ENCODE measurements at regions not wholly inside any gene's neighbourhood (a gene's known extent, or its start where the extent isn't known, plus 50 kb on each side); places are given as distances from the start of the nearest gene placed in this dataset.
"Not testable (repeated sequence)": the region's sequence is repeated elsewhere in the genome, so short reads cannot be mapped to it uniquely, and the experiment has no call there.

DNA sequence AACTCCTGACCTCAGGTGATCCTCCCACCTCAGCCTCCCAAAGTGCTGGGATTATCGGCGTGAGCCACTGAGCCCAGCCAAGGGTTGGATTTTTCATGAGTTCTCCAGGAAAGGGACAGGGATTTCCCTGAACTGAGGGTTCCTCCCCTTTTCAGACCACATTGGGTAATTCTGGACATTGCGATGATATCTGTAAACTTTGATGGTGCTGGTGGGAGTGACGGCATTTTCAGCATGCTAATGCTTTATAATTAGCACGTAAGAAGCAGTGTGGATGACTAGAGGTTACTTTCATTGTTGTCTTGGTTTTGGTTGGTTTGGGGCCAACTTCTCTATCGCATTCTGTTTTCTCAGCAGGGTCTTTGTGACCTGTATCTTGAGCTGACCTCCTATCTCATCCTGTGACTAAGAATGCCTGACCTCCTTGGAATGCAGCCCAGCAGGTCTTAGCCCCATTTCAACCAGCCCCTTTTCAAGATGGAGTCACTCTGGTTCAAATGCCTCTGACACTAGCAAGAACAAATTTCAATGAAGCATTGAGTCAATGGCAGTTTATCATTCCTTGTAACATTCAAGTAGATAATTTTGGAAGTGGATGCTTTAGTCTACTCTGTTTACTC is 156.5 kb downstream of the TTLL2 start:
- Histone ChIP-seq H3K4me3 (ENCODE audit: low read depth, low read length) (no peak overlapping the region), H3K4me1 (ENCODE audit: control insufficient read depth, insufficient read depth, low read length) (no peaks in the 10 kb centered on the region), H3K27ac (ENCODE audit: extremely low read depth, low read depth, low read length) (no peak overlapping the region), H3K9me3 (ENCODE audit: control insufficient read depth, insufficient read depth, low read depth, low read length) (no peaks in the 10 kb centered on the region), H3K36me3 (ENCODE audit: control insufficient read depth in 2 of 2, insufficient read depth in 1 of 2, low read length in 2 of 2) (no peaks in the 10 kb centered on the region)
- POLR2A ChIA-PET, result no interaction called here
- TF ChIP-seq ZNF354C (tag by site-specific recombination; IDR thresholded peaks at IDR 0.05; ENCODE audit: borderline replicate concordance, low read depth) (no peak), ZNF624 (tag by site-specific recombination; IDR thresholded peaks at IDR 0.05) (no peak), ZNF473 (tag by site-specific recombination; IDR thresholded peaks at IDR 0.05) (no peak), ZNF560 (tag by site-specific recombination; IDR thresholded peaks at IDR 0.05; ENCODE audit: borderline replicate concordance) (no peak), ZNF37A (tag by site-specific recombination; IDR thresholded peaks at IDR 0.05) (no peak), ZNF169 (tag by site-specific recombination; IDR thresholded peaks at IDR 0.05) (no peak), ZEB2 (tag by site-specific recombination; IDR thresholded peaks at IDR 0.05) (no peak), ZNF658 (tag by site-specific recombination; IDR thresholded peaks at IDR 0.05) (no peak), MYNN (tag by site-specific recombination; IDR thresholded peaks at IDR 0.05; ENCODE audit: borderline replicate concordance) (no peak), ZFHX2 (tag by site-specific recombination; conservative IDR thresholded peaks at IDR 0.05) (no peak), ZNF426 (tag by site-specific recombination; IDR thresholded peaks at IDR 0.05) (no peak), HOXA7 (CRISPR knock-in tag; IDR thresholded peaks at IDR 0.05; ENCODE audit: borderline replicate concordance) (no peak), ZBTB21 (tag by site-specific recombination; IDR thresholded peaks at IDR 0.05) (no peak), SALL2 (tag by site-specific recombination; IDR thresholded peaks at IDR 0.05; ENCODE audit: borderline replicate concordance) (no peak), ZNF76 (tag by site-specific recombination; IDR thresholded peaks at IDR 0.05; ENCODE audit: borderline replicate concordance, low read depth) (no peak), ZIC2 (tag by site-specific recombination; IDR thresholded peaks at IDR 0.05) (no peak)
- TF ChIP-seq, protein P1, sequence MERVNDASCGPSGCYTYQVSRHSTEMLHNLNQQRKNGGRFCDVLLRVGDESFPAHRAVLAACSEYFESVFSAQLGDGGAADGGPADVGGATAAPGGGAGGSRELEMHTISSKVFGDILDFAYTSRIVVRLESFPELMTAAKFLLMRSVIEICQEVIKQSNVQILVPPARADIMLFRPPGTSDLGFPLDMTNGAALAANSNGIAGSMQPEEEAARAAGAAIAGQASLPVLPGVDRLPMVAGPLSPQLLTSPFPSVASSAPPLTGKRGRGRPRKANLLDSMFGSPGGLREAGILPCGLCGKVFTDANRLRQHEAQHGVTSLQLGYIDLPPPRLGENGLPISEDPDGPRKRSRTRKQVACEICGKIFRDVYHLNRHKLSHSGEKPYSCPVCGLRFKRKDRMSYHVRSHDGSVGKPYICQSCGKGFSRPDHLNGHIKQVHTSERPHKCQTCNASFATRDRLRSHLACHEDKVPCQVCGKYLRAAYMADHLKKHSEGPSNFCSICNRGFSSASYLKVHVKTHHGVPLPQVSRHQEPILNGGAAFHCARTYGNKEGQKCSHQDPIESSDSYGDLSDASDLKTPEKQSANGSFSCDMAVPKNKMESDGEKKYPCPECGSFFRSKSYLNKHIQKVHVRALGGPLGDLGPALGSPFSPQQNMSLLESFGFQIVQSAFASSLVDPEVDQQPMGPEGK (tag by site-specific recombination; IDR thresholded peaks at IDR 0.05), result no peak
- TF ChIP-seq, protein P2, sequence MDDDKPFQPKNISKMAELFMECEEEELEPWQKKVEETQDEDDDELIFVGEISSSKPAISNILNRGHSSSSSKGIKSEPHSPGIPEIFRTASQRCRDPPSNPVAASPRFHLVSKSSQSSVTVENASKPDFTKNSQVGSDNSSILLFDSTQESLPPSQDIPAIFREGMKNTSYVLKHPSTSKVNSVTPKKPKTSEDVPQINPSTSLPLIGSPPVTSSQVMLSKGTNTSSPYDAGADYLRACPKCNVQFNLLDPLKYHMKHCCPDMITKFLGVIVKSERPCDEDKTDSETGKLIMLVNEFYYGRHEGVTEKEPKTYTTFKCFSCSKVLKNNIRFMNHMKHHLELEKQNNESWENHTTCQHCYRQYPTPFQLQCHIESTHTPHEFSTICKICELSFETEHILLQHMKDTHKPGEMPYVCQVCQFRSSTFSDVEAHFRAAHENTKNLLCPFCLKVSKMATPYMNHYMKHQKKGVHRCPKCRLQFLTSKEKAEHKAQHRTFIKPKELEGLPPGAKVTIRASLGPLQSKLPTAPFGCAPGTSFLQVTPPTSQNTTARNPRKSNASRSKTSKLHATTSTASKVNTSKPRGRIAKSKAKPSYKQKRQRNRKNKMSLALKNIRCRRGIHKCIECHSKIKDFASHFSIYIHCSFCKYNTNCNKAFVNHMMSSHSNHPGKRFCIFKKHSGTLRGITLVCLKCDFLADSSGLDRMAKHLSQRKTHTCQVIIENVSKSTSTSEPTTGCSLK (tag by site-specific recombination; IDR thresholded peaks at IDR 0.05), result no peak
- CTCF ChIA-PET, result no interaction called here

DNA sequence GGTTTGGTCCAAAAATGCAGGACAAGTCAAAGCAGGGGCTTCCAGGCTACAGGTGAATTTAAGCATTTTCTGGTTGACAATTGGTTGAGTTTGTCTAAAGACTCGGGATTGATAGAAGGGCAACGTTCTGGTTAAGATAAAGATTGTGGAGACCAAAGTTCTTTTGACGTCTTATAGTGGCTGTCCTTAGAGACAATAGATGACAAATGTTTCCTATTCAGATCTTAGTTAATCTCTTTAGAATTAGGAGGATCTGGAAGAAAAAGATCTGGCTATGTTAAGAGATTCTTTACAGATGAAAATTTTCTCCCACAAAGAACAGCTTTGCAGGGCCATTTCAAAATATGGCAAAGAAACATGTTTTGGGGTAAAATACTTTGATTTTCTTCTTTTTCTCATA is 157.9 kb downstream of the TTLL2 start:
- CTCF ChIA-PET; POLR2A ChIA-PET; H3K4me3 ChIP-seq (ENCODE audit: low read depth, low read length); H3K36me3 ChIP-seq (ENCODE audit: control insufficient read depth in 2 of 2, insufficient read depth in 1 of 2, low read length in 2 of 2); H3K4me1 ChIP-seq (ENCODE audit: control insufficient read depth, insufficient read depth, low read length); H3K9me3 ChIP-seq (ENCODE audit: control insufficient read depth, insufficient read depth, low read depth, low read length); H3K27ac ChIP-seq (ENCODE audit: extremely low read depth, low read depth, low read length): not testable (repeated sequence)

Measured in HEK293 (cell line).